ENCODE measurements at regions not wholly inside any gene's neighbourhood (a gene's known extent, or its start where the extent isn't known, plus 50 kb on each side); places are given as distances from the start of the nearest gene placed in this dataset.

DNA sequence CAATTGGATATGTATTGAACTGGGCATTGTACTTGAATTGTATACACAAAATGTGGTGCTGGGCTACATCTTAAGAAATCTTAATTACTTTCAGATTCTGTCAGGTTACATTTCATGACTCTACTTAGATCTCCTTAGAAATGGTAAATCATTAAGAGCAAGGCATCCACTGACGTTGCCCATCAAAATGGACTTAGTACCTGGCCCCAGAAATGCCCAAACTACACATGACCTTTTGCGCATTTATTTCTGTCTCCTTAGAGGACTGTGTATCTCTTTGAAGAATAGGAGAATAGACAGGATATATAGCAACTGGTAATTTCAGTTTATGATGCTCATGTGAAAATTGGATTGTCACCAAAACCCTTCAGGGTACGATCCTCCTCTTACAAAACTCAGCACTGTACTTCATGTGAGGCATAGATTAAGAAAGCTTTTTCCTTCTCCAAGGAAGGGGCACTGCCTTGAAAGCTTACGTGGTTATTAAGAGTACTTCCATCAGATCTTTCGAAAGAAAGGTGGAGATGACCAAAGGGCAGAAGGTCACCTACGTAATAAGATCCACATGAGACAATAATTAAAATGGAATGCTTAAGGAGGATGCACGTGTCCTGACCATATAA, 61.4 kb upstream of the BMP2 start:
- Histone ChIP-seq H3K79me2 (ENCODE audit: control insufficient read depth in 1 of 2, insufficient read depth in 2 of 2, low read length in 2 of 2) (no peaks in the 10 kb centered on the region), H3K14ac (ENCODE audit: insufficient read length) (no peak overlapping the region), H3K18ac (ENCODE audit: extremely low read depth, low read length) (no peak overlapping the region), H3K36me3 (ENCODE audit: control insufficient read depth in 2 of 4, insufficient read depth in 4 of 4, low read length in 3 of 4) (no peaks in the 10 kb centered on the region), H4K91ac (replicated peaks; ENCODE audit: insufficient read length, low read length) (no peak overlapping the region), H2AK5ac (ENCODE audit: low read depth, low read length) (no peak overlapping the region), H3K9me3 (ENCODE audit: insufficient read depth in 2 of 2, low read depth in 1 of 2, low read length in 1 of 2) (no peaks in the 10 kb centered on the region), H4K8ac (ENCODE audit: extremely low read depth, insufficient read depth, low read length) (no peak overlapping the region), H3K27me3 (replicated peaks in 1 of 4; ENCODE audit: control insufficient read depth in 3 of 4, extremely low read depth in 1 of 4, insufficient read depth in 3 of 4, low read length in 3 of 4) (no peaks in the 10 kb centered on the region), H3K4me2 (ENCODE audit: insufficient read depth in 1 of 2, low read depth in 2 of 2, low read length in 2 of 2) (no peak overlapping the region), H2BK12ac (ENCODE audit: low read depth, low read length) (no peak overlapping the region), H4K20me1 (replicated peaks in 1 of 2; ENCODE audit: control insufficient read depth in 1 of 2, insufficient read depth in 2 of 2, low read length in 2 of 2) (no peaks in the 10 kb centered on the region), H2BK120ac (replicated peaks; ENCODE audit: low read depth, low read length) (no peak overlapping the region), H3K4me3 (ENCODE audit: extremely low read depth in 1 of 4, insufficient read depth in 2 of 4, low read depth in 3 of 4, low read length in 4 of 4) (no peak overlapping the region), H3K9ac (replicated peaks in 1 of 4; ENCODE audit: extremely low read depth in 1 of 4, low read depth in 3 of 4, low read length in 3 of 4) (no peak overlapping the region), H3K23me2 (ENCODE audit: low read depth, low read length) (no peaks in the 10 kb centered on the region), H3K4me1 (replicated peaks in 1 of 4; ENCODE audit: control insufficient read depth in 3 of 4, insufficient read depth in 4 of 4, low read length in 3 of 4) (no peaks in the 10 kb centered on the region), H2BK20ac (ENCODE audit: low read length) (no peak overlapping the region), H3K23ac (ENCODE audit: insufficient read length) (no peak overlapping the region), H2BK5ac (ENCODE audit: low read depth, low read length) (no peak overlapping the region), H2AFZ (ENCODE audit: low read length) (no peak overlapping the region), H4K5ac (ENCODE audit: insufficient read length, low read depth, low read length) (no peak overlapping the region), H3K79me1 (ENCODE audit: low read depth, low read length) (no peaks in the 10 kb centered on the region), H3K27ac (ENCODE audit: low read depth, low read length) (no peak overlapping the region), H3K4ac (replicated peaks; ENCODE audit: insufficient read length, low read depth, low read length) (no peak overlapping the region), H3K56ac (replicated peaks; ENCODE audit: insufficient read length, low read depth, low read length) (no peak overlapping the region), H2BK15ac (ENCODE audit: low read length) (no peak overlapping the region)
- FAIRE-seq, result no peak
- WGBS, 2 experiments (ENCODE audit: extremely low coverage in 1 of 2, insufficient coverage in 1 of 2, insufficient read length in 1 of 2, insufficient replicate concordance in 2 of 2, low coverage in 1 of 2, low lambda C conversion rate in 2 of 2, missing lambda C conversion rate in 1 of 2), result 92% methylated on average over 7 of the region's 7 CpGs; no CpG with 5 or more reads in 1 of the 2 experiments
- DNase-seq (ENCODE audit: low read depth in 1 of 2, low spot score in 2 of 2), result no peak
- ChIA-PET CTCF (ENCODE audit: partially characterized antibody) (no interaction called here), POLR2A (ENCODE audit: partially characterized antibody) (no interaction called here)
- TF ChIP-seq RAD21 (IDR thresholded peaks at IDR 0.05 in 1 of 2, conservative IDR thresholded peaks at IDR 0.05 in 1 of 2; ENCODE audit: low read depth in 2 of 2, low read length in 2 of 2), result no peak
- TF ChIP-seq RFX5 (IDR thresholded peaks at IDR 0.05; ENCODE audit: borderline replicate concordance, low read depth, low read length), result no peak
- no peak for TF ChIP-seq SRF (IDR thresholded peaks at IDR 0.05; ENCODE audit: low read depth, low read length)
- no peak for TF ChIP-seq POLR2A (IDR thresholded peaks at IDR 0.05; ENCODE audit: control extremely low read depth in 1 of 2, low read depth in 2 of 2, low read length in 2 of 2)
- no peak for TF ChIP-seq CBX8 (IDR thresholded peaks at IDR 0.05; ENCODE audit: borderline replicate concordance, low read depth, low read length)
- TF ChIP-seq GABPA (IDR thresholded peaks at IDR 0.05; ENCODE audit: borderline replicate concordance, insufficient read depth, low read length), result no peak
- no peak for TF ChIP-seq SIRT6 (IDR thresholded peaks at IDR 0.05; ENCODE audit: low read length)
- TF ChIP-seq, protein P1, sequence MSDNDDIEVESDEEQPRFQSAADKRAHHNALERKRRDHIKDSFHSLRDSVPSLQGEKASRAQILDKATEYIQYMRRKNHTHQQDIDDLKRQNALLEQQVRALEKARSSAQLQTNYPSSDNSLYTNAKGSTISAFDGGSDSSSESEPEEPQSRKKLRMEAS (IDR thresholded peaks at IDR 0.05), result no peak
- TF ChIP-seq TCF12 (IDR thresholded peaks at IDR 0.05; ENCODE audit: low read depth, low read length), result no peak
- TF ChIP-seq SP1 (IDR thresholded peaks at IDR 0.05; ENCODE audit: low read depth, low read length), result no peak
- TF ChIP-seq, protein P2, sequence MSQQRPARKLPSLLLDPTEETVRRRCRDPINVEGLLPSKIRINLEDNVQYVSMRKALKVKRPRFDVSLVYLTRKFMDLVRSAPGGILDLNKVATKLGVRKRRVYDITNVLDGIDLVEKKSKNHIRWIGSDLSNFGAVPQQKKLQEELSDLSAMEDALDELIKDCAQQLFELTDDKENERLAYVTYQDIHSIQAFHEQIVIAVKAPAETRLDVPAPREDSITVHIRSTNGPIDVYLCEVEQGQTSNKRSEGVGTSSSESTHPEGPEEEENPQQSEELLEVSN (IDR thresholded peaks at IDR 0.05), result no peak
- no peak for TF ChIP-seq SAP30 (IDR thresholded peaks at IDR 0.05; ENCODE audit: insufficient read depth, insufficient replicate concordance, low read length)
- no peak for TF ChIP-seq TEAD4 (IDR thresholded peaks at IDR 0.05; ENCODE audit: low read depth, low read length)
- no peak for TF ChIP-seq RXRA (IDR thresholded peaks at IDR 0.05; ENCODE audit: insufficient read depth, low read depth, low read length)
